GM12872 (cell line): ENCODE measurements at regions not wholly inside any gene's neighbourhood (a gene's known extent, or its start where the extent isn't known, plus 50 kb on each side); places are given as distances from the start of the nearest gene placed in this dataset.

Source experiments
- CTCF ChIP-seq: IDR thresholded peaks from 3 replicates; pipeline ENCODE4 v1.5.1; 2011; ENCODE audit warnings: low read depth, mild to moderate bottlenecking, low read length, moderate library complexity; ENCODE audit not compliant: insufficient read depth

GRCh38 chr1:191892716-191893115 is 265.5 kb upstream of the RGS18 start:
- no peak for TF ChIP-seq CTCF

- no peak for TF ChIP-seq CTCF
These were observed 263.2 kb upstream of the RGS18 start for GRCh38 chr1:191895049-191895448.

GRCh38 chr1:191895462-191896058 is 262.7 kb upstream of the RGS18 start:
- TF ChIP-seq CTCF: no peak

DNA sequence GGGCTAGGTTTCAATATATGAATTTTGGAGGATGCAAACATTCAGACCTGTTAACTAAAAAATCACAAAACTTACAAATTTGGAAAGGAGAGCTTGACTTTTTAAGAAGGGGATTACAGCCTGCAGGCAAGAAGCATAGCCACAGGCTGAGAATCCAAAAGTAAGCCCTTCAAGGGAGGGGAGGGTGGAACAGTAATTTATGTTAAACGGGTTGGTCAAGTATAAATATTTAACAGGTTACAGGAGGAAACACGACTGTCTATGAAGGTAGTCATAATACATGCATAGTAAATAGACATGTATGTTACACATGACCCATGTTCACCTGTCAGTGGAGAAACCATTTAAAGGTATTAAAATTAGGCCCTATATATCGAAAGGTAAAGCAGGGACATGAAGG is 261.1 kb upstream of the RGS18 start:
- TF ChIP-seq CTCF: no peak

GRCh38 chr1:191901651-191902050 is 256.6 kb upstream of the RGS18 start:
- TF ChIP-seq CTCF: no peak

GRCh38 chr1:191904991-191905390 is 253.3 kb upstream of the RGS18 start:
- no peak for TF ChIP-seq CTCF

- no peak for TF ChIP-seq CTCF
These were observed 252.5 kb upstream of the RGS18 start for GRCh38 chr1:191905781-191906180.
